ENCODE measurements at regions not wholly inside any gene's neighbourhood (a gene's known extent, or its start where the extent isn't known, plus 50 kb on each side); places are given as distances from the start of the nearest gene placed in this dataset.

DNA sequence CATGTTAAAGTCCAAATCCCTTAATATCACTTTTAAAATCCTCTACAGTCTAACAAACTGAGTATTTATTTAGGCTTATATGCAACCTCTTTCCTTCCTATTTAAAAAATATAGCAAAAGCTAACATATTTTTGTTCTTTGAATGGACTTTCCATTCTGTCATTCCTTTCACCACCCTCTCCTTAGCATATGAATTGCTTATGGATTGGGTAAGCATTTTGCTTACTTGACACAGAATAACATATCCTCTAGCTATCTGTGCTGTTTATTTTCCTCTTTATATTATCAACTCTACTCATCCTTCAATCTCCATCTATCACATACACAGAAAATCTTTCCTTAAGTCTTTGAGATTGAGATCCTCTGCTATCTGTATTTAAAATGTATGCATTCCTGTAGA, 206.1 kb upstream of the NEIL3 start:
- no peak for TF ChIP-seq EZH2 (IDR thresholded peaks at IDR 0.05)
- TF ChIP-seq POLR2AphosphoS5 (IDR thresholded peaks at IDR 0.05; ENCODE audit: borderline replicate concordance, low read depth, low read length): no peak
- TF ChIP-seq FOXP2 (optimal IDR thresholded peaks at IDR 0.05; ENCODE audit: control extremely low read depth, extremely low read length, insufficient read depth): no peak
